ENCODE measurements at regions not wholly inside any gene's neighbourhood (a gene's known extent, or its start where the extent isn't known, plus 50 kb on each side); places are given as distances from the start of the nearest gene placed in this dataset.

DNA sequence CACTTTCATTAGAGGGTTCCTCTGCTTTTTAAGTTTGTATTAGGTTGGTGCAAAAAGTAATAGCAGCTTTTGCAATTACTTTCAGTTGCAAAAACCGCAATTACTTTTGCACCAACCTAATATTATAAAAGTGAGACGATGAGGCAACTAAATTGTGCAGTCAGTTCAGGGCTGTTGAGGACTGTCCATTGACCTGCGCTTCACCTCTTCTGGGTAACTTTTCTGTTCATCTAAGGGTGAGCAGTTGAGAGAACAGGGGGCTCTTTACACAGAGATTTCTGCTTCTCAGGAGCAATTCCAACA lies 191.3 kb downstream of the AACS start:
- TF ChIP-seq POLR2AphosphoS5 (IDR thresholded peaks at IDR 0.05; ENCODE audit: low read depth) (no peak), EZH2phosphoT487 (IDR thresholded peaks at IDR 0.05; ENCODE audit: unreplicated experiment) (no peak), EZH2 (IDR thresholded peaks at IDR 0.05; ENCODE audit: low read depth, unreplicated experiment) (no peak), CREB1 (CRISPR knock-in tag; IDR thresholded peaks at IDR 0.05; ENCODE audit: low read depth) (no peak), ZNF331 (CRISPR knock-in tag; IDR thresholded peaks at IDR 0.05; ENCODE audit: low read depth) (no peak), STAT1 (IDR thresholded peaks at IDR 0.05; ENCODE audit: unreplicated experiment) (no peak), NANOG (IDR thresholded peaks at IDR 0.05; ENCODE audit: borderline replicate concordance) (no peak), JUNB (IDR thresholded peaks at IDR 0.05; ENCODE audit: unreplicated experiment) (no peak)
- TF ChIP-seq, protein P1, sequence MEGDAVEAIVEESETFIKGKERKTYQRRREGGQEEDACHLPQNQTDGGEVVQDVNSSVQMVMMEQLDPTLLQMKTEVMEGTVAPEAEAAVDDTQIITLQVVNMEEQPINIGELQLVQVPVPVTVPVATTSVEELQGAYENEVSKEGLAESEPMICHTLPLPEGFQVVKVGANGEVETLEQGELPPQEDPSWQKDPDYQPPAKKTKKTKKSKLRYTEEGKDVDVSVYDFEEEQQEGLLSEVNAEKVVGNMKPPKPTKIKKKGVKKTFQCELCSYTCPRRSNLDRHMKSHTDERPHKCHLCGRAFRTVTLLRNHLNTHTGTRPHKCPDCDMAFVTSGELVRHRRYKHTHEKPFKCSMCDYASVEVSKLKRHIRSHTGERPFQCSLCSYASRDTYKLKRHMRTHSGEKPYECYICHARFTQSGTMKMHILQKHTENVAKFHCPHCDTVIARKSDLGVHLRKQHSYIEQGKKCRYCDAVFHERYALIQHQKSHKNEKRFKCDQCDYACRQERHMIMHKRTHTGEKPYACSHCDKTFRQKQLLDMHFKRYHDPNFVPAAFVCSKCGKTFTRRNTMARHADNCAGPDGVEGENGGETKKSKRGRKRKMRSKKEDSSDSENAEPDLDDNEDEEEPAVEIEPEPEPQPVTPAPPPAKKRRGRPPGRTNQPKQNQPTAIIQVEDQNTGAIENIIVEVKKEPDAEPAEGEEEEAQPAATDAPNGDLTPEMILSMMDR (conservative IDR thresholded peaks at IDR 0.05; ENCODE audit: low read depth in 2 of 2) = no peak
- TF ChIP-seq, protein P2, sequence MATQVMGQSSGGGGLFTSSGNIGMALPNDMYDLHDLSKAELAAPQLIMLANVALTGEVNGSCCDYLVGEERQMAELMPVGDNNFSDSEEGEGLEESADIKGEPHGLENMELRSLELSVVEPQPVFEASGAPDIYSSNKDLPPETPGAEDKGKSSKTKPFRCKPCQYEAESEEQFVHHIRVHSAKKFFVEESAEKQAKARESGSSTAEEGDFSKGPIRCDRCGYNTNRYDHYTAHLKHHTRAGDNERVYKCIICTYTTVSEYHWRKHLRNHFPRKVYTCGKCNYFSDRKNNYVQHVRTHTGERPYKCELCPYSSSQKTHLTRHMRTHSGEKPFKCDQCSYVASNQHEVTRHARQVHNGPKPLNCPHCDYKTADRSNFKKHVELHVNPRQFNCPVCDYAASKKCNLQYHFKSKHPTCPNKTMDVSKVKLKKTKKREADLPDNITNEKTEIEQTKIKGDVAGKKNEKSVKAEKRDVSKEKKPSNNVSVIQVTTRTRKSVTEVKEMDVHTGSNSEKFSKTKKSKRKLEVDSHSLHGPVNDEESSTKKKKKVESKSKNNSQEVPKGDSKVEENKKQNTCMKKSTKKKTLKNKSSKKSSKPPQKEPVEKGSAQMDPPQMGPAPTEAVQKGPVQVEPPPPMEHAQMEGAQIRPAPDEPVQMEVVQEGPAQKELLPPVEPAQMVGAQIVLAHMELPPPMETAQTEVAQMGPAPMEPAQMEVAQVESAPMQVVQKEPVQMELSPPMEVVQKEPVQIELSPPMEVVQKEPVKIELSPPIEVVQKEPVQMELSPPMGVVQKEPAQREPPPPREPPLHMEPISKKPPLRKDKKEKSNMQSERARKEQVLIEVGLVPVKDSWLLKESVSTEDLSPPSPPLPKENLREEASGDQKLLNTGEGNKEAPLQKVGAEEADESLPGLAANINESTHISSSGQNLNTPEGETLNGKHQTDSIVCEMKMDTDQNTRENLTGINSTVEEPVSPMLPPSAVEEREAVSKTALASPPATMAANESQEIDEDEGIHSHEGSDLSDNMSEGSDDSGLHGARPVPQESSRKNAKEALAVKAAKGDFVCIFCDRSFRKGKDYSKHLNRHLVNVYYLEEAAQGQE (IDR thresholded peaks at IDR 0.05; ENCODE audit: unreplicated experiment) = no peak
